ENCODE measurements at regions not wholly inside any gene's neighbourhood (a gene's known extent, or its start where the extent isn't known, plus 50 kb on each side); places are given as distances from the start of the nearest gene placed in this dataset.
"Not testable (repeated sequence)": the region's sequence is repeated elsewhere in the genome, so short reads cannot be mapped to it uniquely, and the experiment has no call there.

DNA sequence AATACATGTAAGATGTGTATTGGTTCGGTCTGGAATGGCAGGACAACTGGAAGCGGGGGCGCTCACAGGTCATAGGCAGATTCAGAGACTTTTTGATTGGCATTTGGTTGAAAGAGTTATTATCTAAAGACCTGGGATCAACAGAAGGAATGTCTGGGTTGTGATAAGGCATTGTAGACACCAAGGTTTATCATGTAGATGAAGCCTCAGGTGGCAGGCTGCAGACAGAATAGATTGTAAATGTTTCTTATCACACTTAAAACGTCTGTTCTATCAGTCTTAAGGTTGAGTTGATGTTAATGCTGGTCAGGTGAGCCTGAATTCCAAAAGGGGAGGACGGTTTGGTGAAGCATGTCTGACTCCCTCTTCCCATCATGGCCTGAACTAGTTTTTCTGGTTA, 295.9 kb upstream of the PROK2 start:
- DNase-seq (ENCODE audit: low read depth), result no peak

DNA sequence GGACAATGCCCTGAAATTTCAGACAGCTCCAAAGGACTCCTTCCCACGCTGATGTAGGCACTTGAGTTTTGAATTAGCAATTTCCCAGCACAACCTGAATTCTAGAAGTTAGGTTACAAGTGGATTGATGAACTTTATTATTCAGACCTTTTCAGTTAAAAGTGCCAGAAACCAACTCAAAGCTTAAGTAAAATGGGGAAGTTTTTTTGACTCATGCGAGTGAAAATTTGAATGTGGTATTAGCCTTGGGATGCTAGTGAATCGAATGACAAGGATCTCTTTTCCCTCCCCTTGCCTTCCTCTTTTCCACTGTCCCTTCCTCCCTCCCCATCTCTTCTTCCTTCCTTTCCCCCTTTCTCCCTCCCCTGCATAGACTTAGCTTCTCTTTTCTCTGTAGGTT, 295.1 kb upstream of the PROK2 start:
- DNase-seq (ENCODE audit: low read depth), result no peak

DNA sequence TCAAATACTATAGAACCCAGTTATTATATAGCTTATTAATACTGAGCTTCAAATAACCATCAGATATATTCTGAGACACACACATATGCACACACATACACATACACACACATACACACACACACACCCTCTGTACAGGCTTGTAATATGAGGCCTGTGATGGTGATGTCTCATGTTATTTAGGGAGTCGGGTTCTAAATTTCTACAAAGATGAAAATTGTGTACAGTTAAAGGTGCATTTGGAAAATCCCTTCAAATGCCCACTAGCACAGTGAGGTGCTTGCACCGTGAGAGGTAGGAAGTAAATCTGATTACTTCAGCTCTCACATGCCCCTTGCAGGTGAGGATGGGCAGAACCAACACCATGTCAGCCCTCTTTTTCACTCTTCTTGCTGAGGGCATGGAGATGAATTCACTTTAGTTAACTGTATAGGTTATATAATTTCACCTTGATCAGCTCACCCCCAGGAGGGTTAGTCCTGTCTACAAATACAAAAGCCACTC, 294.5 kb upstream of the PROK2 start:
- no peak for DNase-seq (ENCODE audit: low read depth)

DNA sequence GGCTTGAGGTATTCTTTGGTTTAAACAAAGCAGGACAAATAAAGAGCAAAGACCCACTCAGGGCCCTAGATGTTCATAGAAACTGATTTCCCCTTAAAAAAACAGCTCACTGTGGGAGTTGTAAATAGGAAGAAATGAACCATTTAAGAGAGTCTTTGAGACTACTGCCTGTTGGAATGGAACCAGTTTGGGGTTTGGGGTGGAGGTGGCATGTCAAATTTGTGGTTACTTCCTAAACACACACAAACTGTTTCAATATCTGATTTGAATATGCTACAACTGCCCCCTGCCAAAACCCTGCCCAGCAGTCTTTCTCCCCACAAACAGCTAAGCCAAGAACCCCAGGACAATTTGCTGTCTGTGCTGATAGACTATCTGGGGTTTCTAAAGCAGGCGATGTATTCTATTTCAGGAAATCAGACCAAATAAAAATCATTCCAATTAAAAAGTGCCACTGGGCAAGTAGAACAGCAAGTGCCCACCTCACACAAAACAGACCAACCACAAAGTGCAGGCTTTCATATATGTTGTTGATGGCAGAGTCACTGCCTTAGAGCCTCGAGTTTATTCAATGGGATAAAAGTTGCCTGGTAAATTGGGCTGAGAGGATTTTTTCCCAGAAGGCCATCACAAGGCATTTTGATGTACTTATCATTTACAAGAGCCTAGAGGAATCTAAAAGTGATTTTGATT, 293.9 kb upstream of the PROK2 start:
- DNase-seq (ENCODE audit: low read depth), result no peak

DNA sequence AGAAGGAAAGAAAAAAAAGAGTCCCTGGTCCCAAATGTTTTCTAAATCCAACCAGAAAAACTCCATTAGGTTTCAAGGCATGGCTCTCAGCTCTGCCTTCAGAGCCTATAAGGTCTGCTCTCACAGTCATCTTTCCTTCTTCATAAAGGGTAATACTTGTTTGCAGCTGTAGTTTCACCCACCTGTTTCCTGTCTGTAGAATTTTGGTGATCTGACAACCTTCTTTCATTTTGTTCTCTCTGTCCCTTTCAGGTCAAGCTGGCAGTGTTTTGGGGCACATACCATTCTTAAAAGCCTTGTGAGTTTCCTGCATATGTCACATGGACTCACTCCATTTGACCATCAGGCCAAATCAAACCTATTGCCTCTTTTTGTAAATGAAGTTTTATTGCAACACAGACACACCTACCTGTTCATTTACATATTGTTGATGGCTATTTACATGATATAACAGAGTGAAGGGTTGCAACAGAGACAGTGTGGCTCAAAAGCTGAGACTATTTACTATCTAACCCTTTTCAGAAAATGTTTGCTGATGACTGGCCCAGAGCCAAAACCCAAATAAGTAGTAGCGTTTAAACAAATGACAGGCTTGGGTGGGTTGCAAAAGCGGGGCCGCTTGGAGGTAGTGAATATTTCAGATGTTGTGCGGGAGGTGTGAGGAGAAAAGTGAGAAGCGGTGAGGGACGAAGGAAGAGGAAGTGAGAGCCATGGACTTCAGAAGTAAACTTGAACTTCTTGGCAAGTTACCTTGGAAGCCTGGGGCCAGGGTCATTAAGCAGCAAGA, 292.7 kb upstream of the PROK2 start:
- DNase-seq (ENCODE audit: low read depth), result no peak

DNA sequence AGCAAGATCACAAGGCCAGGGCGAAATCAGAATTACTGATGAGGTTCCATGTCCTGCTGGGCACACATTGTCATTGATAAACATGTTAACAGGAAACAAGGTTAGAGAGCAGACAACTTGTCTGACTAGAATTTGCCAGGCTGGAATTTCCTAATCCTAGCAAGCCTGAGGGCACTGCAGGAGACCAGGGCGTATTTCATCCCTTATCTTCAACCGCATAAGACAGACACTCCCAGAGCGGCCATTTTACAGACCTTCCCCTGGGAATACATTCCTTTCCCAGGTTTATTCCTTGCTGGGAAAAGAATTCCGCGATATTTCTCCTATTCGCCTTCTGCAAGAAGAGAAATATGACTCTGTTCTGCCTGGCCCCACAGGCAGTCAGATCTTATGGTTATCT, 290.9 kb upstream of the PROK2 start:
- not testable (repeated sequence) for DNase-seq (ENCODE audit: low read depth)

DNA sequence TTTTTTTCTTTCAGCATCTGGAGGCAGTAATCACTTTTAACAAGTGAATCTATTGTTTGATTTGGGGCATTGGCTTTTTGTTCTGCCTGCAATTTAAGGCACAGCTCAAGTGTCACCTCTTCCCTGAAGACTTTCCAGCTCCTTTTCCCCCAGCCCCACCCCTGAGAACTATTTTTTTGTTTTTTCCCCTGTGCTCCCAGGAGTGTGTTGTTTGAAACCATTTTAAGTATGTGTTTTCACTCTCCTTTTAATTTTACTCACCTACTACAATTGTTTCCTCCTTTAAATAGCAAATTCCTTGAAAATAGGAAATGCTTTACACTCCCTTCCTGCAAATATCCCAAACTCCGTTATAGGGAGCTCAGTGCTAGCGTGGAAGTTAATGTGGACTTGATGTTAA, 286.7 kb upstream of the PROK2 start:
- DNase-seq (ENCODE audit: low read depth), result no peak

DNA sequence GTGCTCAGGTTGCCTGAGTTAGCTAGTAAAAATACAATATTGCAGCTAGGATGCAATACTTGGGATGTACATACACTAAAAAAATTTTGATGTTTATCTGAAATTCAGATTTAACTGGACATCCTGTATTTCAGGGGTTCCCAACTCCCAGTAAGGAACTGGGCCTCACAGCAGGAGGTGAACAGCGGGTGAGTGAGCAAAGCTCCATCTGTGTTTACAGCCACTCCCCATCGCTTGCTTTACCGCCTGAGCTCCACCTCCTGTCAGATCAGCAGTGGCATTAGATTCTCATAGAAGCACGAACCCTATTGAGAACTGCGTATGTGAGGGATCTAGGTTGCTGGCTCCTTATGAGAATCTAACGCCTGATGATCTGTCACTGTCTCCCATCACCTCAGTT, 285.1 kb upstream of the PROK2 start:
- DNase-seq (ENCODE audit: low read depth), result no peak

DNA sequence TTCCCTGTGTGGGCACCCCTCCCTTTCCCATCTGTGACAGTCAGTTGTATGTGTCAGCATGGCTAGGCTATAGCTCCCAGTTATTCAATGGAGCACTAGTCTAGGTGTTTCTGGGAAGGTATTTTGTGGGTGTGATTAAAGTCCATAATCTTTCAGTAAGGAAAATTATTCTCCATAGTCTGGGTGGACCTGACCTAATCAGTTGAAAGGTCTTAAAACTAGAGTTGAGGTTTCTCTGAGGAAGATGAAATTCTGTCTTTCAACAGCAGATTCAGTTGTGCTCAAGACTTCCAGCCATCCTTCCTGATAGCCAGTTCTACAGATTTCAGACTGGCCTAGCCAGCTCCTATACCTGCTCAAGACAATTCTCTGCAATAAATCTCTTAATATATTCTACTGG, 284.6 kb upstream of the PROK2 start:
- no peak for DNase-seq (ENCODE audit: low read depth)

DNA sequence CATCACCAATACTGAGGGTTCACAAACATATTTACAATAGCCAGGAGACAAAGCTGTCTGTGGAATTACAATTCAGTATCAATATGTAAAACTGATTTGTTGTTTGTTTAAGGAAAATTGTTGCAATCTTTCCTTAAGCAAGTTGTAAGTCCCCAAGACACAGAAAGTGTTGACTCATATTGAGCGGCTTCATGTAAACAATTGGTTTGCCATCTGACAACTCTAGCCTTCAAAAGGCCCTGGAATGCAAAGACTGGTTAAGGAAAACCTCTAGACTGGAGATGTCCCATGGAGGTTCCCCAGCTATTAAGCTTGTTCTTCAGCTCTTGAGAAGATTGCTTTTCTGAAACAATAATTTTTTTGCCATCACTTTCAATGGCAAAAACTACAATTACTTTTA, 283.7 kb upstream of the PROK2 start:
- DNase-seq (ENCODE audit: low read depth), result no peak

DNA sequence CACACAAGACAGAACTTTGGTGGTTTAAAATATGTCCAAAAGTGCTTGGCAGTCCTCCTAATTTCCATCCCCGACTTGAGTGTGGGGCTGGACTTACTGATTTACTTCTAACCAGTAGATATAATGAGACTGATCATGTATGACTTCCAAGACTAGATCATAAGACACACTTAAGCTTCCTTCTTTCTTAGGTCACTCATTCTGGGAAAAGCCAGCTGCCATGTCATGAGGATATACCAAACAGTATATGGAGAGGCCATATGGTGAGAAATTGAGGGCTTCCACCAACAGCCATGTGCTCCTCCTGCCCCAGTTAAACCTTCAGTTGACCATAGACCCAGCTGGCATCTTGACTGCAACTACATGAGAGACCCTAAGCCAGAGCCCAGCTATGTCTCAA, 282.8 kb upstream of the PROK2 start:
- DNase-seq (ENCODE audit: low read depth), result no peak

DNA sequence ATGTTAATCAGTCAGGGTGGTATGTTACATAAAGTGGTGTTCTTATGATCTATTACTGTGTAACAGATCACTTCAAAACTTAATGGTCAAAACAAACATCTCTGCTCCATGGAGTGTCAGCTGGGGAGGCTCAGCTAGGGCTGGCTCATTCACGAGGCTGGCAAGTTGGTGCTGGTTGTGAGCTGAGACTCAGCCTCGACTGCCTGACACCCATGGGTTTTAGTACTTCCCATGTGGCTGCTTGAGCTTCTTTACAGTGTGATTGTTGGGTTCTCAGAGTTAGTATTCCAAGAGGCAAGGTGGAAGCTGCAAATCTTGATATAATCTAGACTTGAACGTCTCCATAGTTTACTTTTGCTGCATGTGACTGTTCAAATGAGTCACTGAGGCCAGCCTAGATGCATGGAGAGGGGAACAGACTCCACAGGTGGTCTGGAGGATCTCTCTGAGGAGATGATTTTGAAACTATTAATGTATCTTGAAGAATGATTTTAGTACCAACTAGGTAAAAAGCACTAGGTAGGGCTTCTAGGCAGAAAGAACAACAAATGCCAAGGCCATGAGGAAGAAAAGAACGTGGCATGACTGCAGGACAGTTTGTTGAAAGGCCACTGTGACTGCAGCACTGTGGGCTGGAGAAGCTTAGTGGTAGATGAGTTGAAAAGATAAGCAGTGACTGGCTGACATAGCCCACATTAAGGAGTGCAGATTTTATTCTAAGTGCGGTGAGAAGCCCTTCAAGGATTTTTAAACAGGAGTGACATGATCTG, 281.1 kb upstream of the PROK2 start:
- no peak for DNase-seq (ENCODE audit: low read depth)

DNA sequence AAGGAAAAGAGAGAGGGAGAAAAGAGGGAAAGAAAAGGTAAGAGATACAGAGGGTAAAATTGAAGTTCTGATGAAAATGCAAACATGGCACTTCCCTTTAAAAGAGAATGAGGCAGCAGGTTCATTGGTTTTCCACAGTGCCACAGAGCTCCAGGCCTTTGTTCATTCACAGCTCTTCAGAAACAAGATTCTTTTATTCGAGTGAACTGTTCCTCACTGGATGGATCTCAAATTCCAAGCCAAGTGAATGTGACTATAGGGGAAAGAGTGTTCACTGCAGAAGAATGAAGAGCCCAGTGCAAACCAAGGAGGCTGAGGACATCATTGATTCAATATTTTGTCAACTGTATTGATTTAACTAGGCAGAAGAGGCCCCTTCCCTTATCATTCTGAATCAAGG, 280.3 kb upstream of the PROK2 start:
- DNase-seq (ENCODE audit: low read depth), result no peak

DNA sequence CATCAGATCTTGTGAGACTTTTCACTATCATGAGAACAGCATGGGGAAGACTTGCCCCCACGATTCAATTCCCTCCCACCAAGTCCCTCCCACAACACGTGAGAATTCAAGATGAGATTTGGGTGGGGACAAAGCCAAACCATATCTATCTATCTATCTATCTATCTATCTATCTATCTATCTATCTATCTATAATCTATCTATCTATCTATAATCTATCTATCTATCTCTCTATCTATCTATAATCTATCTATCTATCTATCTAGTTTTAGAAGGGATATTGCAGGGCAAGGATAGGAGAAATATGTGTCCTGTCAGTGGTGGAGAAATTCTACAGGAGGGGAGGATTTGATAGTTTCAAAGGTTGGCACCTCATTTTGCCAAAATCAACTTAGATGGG, 279.8 kb upstream of the PROK2 start:
- not testable (repeated sequence) for DNase-seq (ENCODE audit: low read depth)

DNA sequence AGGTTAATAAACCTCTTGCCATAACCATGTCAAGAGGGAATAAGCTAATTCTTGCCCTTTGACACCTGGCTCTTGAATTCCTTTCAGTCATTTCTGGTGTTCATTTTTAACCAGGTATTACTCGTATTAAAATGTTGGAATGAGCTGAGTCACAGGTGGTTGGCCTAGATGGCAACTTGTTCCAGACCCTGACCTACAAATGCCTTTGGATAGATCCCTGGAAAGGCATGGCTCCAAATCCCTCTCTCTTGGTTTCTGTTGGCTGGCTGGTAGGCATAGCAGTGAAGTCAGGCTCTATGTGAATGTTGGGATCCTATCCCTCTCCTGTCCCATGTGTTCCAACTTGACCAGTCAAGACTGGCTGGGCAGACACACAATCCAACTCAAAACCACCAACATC, 277.1 kb upstream of the PROK2 start:
- DNase-seq (ENCODE audit: low read depth), result no peak

DNA sequence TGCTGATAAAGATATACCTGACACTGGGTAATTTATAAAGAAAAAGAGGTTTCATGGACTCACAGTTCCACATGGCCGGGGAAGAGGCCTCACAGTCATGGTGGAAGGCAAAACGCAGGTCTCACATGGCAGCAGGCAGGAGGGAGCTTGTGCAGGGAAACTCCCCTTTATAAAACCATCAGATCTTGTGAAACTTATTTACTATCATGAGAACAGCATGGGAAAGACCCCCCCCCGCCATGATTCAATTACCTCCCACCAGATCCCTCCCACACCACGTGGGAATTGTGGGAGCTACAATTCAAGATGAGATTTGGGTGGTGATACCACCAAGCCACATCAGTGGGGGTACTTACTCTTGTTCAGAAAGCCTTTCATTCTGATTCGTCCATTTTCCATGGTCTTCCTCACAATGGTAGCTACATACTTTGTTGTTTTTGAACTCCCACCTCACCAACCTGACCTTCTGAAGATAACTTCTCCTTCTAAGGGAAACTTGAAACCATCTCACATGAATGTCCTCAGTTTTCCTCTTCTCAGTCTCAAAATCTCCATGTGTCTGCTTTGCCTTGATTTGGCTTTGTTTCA, 275.6 kb upstream of the PROK2 start:
- no peak for DNase-seq (ENCODE audit: low read depth)

DNA sequence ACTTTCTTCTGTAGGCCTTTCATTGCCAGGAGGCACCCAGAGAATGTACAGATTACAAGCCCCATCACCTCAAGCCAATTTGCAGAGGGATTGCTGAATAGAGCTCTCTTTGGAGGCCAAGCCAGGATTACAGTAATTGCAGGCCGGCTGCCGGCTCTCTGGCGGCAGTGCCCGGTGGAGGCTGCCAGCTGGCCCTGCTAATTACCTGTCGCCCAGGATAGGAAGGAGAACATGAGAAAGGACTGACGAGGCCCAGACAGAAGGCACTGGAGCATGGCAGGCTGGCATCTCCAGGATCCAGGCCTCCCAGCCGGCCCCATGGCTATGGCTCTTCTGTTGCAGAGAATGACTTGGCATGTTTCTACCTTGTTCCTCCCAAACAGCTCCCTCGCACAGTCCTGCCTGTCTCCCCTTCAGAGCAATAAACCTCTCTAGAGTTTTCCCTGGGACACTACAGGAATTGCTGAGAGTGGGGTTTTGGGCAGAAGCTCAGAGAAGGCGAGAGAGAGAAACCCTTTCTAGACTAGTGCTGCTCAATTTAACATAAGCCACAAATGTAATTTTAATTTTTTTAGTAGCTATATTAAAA, 273.6 kb upstream of the PROK2 start:
- DNase-seq (ENCODE audit: low read depth), result no peak

DNA sequence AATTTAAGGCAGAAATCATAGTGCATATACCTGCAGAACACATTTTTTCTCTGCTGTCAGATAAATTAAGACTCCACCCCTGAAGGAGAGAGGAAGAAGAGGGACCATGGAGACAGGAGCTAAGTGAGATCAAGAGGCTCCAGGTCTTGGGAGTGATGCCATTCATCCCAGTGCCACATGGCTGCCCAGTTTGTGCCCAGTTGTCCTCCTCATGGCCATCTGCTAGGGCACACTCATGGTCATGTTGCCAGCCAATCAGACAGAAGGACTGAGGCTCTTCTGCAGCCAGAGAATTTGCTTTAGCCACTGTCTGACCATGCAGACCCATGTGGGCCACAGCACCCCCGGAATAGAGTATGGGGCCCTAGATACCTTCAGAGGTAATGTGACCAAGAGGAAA, 270.5 kb upstream of the PROK2 start:
- DNase-seq (ENCODE audit: low read depth), result no peak

DNA sequence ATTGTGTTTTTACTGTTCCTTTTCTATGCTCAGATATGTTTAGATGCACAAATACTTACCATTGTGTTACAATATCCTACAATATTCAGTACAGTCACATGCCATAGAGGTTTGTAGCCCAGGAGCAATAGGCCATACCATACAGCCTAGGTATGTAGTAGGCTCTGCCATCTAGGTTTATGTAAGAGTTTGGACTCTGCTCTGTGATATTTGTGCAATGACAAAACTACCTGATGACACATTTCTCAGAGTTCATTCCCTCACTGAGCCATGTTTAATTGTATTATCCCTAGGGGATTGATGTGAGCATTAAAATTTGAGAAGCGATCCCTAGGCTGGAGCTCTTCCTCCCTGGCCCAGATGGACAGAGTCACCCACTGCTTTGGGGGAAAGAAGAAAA, 270.0 kb upstream of the PROK2 start:
- DNase-seq (ENCODE audit: low read depth), result no peak

DNA sequence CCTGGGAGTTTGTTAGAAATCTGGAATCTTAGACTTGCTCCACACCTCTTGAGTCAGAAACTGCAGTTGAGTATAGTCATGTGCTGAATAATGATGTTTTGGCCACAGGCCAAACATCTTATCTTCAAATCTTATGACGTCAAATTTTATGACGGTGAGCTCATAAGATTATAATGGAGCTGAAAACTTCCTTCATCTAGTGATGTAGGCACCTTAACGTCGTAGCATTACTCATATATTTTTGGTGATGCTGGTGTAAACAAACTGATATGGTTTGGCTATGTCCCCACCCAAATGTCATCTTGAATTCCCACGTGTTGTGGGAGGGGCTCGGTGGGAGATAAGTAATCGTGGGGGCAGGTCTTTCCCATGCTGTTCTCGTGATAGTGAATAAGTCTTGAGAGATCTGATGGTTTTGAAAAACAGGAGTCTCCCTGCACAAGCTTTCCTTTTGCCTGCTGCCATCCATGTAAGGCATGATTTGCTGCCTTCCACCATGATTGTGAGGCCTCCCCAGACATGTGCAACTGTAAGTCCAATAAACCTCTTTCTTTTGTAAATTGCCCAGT, 268.0 kb upstream of the PROK2 start:
- no peak for DNase-seq (ENCODE audit: low read depth)

DNA sequence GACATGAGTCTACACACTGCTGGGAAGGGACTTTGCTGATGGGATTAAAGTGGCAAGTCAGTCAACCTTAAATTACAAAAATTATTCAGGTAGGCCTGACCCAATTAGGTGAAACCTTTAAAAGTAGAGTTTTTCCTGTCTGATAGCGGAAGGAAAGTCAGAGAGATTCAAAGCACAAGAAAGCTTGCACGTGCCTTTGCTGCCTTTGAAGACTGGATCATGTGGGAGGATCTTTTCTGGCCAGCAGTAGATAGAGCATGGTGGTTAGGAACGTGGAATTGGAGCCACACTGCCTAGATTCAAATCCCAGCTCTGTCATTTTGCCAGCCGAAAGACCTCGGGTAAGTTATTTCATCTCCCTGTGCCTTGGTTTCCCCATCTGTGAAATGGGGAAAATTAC, 265.8 kb upstream of the PROK2 start:
- DNase-seq (ENCODE audit: low read depth), result no peak

Measured in activated T-helper 1 cell treated with Interleukin-2 at 50 U/mL for 16 hours (primary cell).